Endometrium (tissue), 2 donors: ENCODE measurements at regions not wholly inside any gene's neighbourhood (a gene's known extent, or its start where the extent isn't known, plus 50 kb on each side); places are given as distances from the start of the nearest gene placed in this dataset.
"Not testable (repeated sequence)": the region's sequence is repeated elsewhere in the genome, so short reads cannot be mapped to it uniquely, and the experiment has no call there.

Experiments
- FAIRE-seq: peaks from 2 replicates; lab custom pipeline; 2012; peaks lifted over from hg19 to GRCh38; lab: Jason Lieb, UNC
- donor health status: control.
- donor health status: control.

- FAIRE-seq: no peak
These were observed 1819.5 kb downstream of the SLITRK5 start for GRCh38 chr13:89490661-89491060.

GRCh38 chr13:89496478-89496877 is 1825.3 kb downstream of the SLITRK5 start:
- FAIRE-seq: no peak

GRCh38 chr13:89497658-89498057 is 1826.5 kb downstream of the SLITRK5 start:
- no peak for FAIRE-seq

DNA sequence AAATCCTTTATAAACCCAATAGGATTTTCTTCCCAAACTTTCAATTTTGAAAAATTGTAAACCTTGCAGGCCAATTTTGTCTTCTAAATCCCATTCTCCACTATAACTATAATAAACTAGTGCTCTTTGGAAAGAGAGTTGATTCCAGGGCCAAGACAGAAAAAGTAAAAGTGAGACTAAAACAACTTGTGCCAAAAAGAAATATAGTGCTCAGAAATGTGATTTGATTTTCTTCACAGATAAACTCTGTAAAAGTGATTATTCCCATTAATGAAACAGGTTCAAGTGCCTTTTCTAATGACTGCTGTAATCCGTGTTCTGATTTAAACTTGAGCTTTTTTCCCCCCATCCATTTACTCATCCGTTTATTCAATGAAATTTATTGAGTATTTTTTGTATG is 1831.1 kb downstream of the SLITRK5 start:
- FAIRE-seq: no peak

- FAIRE-seq: peak; percentile 4
These were observed 1832.8 kb upstream of the MIR17HG start for GRCh38 chr13:89514534-89515312.

DNA sequence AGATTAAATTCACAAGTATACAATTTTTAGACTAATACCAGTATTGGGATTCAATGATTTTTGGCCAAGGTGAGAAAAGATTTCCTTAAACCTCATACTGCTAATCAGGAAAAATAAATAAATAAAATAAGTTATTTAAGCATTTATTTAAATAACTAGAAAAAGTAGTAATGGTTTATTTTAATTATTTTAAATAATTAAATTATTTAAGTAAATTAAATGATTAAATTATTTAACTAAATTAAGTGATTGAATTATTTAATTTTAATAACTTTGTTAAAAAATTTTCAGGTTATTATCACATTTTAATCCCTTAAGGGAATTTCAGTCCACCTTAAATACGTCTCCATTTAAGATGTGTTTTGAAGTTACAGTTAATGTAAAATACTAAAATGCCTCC is 1831.5 kb upstream of the MIR17HG start:
- FAIRE-seq: peak; percentile 63

- FAIRE-seq: no peak
These were observed 1829.0 kb upstream of the MIR17HG start for GRCh38 chr13:89518289-89519077.

DNA sequence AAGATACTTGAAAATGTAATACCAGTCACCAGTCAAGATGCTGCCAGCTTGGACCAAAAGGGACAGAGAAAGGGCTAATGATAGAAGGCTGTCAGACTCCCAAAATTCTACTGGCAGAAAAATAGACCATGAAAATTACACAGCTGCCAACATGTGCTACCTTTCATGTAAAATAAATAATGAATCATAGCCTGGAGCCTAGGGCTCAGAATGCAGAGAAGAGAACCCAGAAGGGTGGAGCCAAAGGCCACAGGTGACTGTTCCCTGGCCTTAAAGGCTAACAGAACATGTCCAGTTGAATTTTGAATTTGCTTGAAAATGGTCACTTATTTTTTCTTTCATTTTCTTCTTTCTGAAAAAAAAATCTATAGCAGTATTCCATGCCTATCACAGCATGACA is 1827.0 kb upstream of the MIR17HG start:
- no peak for FAIRE-seq

GRCh38 chr13:89521672-89522071 is 1825.8 kb upstream of the MIR17HG start:
- not testable (repeated sequence) for FAIRE-seq

DNA sequence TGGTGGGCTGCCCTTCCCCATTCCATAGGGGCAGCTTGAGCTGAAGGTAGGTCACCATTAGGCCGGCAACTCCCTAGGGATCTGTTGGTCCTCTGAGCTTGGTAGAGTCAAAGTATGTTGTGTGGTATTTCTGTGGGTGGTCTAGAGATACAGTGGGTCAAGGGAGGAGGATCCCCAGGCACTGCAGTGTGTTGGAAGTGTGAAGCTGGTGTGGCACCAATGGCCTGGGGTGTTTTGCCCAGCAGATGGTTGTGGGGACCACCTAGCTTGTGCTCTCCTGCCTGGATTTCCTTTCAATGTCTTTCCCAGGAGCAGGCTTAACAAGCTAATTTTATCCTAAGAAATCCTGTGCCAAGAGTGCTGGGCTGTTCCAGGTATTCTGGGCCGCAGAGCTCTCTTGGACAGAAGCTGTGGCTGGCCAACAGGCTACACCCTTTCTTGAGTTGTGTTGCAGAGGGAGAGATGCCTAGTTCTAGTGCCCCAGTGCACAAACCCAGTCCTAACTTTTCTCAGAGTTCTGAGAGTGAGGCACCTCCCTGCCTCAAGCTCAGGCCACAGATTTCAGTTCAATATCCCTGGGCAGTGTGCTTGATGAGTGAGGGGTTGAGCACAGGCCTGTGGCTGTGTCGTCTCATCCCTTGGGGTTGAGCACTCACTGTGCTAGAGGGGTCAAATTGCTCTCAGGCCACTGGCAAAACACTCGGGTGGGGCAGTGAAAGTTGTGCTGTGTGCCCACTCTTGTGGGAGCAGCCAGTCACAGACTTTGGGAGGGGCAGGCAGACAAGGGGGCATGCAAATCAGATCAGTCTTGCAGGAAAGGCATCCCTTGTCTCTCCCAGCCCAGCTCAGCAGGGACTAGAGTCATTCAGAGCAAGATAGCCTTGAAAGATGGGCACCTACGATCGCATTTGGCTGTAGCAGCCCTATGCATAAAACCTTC is 1806.1 kb upstream of the MIR17HG start:
- FAIRE-seq: no peak

DNA sequence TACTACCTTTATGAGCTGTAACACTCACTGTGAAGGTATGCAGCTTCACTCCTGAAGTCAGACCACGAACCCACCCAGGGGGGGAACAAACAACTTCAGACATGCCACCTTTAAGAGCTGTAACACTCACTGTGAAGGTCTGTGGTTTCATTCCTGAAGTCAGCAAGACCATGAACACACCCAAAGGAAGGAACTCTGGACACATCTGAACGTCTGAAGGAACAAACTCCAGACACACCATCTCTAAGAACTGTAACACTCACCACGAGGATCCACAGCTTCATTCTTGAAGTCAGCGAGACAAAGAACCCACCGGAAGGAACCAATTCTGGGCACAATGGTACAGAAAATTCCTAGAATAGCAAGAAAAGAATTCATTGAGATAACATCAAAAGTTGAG is 1796.5 kb upstream of the MIR17HG start:
- FAIRE-seq: no peak

DNA sequence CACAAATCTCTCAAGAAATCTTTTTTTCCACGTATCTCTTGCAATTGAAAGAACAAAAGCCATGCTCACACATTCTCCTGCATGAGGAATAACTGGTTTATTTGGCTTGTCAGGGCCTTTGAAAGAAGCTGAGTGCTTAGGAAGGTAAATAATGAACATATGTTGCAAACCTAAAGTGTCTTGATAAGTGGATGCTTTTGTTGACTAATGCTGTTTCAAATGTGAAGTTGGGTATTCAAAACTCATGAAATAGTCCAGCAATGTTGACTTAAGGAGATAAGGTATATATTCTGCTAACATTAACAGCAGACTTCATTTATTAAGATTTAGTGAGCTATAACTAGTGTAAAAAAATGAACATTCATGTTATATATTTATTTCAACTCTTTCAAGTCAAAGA is 1792.7 kb upstream of the MIR17HG start:
- no peak for FAIRE-seq

- FAIRE-seq: peak; percentile 87
These were observed 1781.9 kb upstream of the MIR17HG start for GRCh38 chr13:89565476-89566100.

- FAIRE-seq: no peak
These were observed 1780.5 kb upstream of the MIR17HG start for GRCh38 chr13:89567025-89567424.

DNA sequence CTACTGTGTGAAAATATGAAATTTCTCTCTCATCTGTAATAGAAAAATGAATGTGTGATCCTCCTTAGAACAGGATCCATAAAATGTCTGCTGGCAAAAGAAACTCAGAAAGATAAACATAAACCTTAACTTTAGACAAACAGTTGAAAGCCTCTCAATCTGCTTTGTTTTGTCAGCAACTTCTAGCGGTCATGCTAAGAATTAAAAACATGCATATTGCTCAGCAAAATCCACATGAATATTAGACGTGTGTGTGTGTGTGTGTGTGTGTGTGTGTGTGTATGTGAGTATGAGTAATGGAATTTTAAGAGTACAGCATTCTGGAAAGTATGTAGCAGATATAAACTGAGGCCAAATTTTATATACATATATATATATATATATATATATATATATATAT is 1779.2 kb upstream of the MIR17HG start:
- peak; percentile 45 for FAIRE-seq

GRCh38 chr13:89568746-89569145 is 1778.7 kb upstream of the MIR17HG start:
- FAIRE-seq: no peak

GRCh38 chr13:89571676-89572075 is 1775.8 kb upstream of the MIR17HG start:
- no peak for FAIRE-seq

DNA sequence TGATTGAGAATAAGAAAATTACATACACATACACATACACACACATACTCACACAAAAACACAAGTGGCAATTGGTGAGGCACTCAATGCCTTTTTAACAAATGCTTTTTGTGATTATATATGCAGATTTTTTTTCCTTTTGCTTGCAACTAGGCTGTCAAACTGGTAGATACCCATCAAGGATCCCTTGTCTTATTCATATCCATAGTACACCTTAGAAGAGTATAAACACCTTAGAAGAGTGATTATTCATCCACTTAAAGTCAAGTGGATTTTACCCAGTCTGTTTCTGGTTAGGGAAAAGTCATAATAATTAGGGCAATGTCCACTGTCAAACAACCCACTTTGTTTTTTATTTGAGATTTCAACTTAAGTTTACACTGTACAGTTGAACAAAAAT is 1773.4 kb upstream of the MIR17HG start:
- no peak for FAIRE-seq

DNA sequence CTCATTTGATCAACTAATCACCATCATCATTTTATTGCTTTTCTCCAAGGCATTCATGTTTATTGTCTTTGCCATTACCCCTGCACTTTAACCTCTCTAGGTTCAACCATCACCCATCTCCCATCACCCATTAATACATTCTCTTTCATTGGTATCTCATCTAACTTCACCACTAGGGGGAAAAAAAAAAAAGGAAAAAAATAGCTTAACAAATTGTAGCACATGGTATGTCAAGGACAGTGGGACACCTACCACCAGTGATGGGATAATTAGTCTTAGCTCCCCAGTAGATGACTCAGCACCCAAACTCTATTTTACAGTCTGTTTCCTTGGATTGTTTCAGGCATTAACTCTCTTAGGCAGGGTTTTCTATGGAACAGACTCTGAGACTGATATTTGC is 1770.2 kb upstream of the MIR17HG start:
- no peak for FAIRE-seq

GRCh38 chr13:89584058-89584620 is 1763.3 kb upstream of the MIR17HG start:
- no peak for FAIRE-seq

DNA sequence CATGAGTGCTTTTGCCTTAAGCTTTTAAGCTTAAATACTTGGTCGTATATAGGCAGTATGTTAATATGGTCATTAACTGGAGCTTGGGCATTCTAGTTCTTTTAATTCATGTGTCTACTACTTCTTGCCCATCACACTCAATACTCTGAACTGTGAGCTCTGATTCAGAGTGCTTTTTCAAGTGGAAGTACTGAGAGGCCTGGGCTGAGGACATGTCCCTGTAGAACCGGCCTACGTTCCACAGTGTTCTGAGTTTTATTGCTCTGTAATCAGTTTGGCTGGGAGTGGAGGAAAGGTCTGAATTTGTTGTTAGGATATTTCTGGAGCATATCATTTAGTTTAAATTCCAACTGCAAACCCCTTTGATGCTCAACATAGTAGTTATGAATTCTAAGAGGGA is 1744.8 kb upstream of the MIR17HG start:
- FAIRE-seq: no peak

DNA sequence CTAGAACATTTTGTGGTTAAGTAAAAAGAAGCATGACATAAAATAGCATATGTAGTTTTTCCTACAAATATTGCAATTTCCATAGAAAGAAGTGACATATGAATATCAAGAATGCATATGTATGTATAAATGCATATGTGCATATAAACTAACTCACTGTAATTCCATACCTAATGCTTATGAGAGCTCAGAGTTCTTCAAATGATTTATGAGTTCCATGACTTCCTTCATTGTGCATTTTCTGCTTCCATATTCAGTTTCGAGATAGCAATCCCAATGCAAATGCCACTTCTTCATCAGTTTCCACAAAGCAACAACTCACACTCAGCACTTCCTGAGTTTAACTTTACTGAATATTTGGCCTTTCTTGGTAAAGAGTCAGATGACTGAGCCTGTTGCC is 1744.3 kb upstream of the MIR17HG start:
- FAIRE-seq: no peak
